ENCODE measurements at regions not wholly inside any gene's neighbourhood (a gene's known extent, or its start where the extent isn't known, plus 50 kb on each side); places are given as distances from the start of the nearest gene placed in this dataset.

DNA sequence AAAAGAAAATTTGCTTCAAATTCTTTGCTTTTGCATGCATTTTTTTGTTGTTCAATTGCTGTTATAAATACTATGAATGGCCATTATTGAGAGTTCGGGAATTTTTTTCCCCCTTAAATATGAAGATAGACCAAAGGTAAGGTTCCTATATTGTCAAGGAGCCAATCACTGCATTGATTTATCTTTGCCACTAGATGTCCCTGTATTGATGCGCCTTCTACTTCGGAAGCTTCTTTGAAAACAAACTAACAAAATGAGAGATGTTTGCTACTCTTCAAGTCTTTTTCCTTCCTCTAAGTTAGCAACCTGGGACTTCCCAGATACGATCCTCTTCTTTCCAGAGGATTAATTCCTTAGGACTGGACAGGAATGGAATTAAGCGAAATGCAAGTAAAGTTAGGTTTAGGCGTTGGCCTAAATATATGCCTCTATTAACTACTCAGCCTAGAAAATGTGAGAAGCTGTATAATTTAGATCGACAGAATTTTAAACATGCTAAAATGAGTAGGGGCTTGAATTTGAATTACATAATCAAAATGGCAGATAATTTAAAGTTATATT lies 318.1 kb downstream of the AEBP2 start:
- Histone ChIP-seq H2AFZ (ENCODE audit: low read depth, low read length) (no peak overlapping the region), H3K27me3 (ENCODE audit: low read depth, low read length) (no peaks in the 10 kb centered on the region), H3K79me2 (ENCODE audit: low read length) (no peaks in the 10 kb centered on the region), H3K4me1 (ENCODE audit: low read length) (peaks cover 18% of the 10 kb centered on the region), H4K20me1 (ENCODE audit: insufficient read depth, low read length) (no peaks in the 10 kb centered on the region), H3K4me2 (ENCODE audit: low read length) (no peak overlapping the region), H3K27ac (ENCODE audit: low read length) (no peak overlapping the region), H3K9me3 (ENCODE audit: insufficient read depth, low read length) (peaks cover 9% of the 10 kb centered on the region; the same call in 1 of the 2 replicates), H3K9ac (ENCODE audit: low read length) (no peak overlapping the region), H3K4me3 (ENCODE audit: low read length) (no peak overlapping the region), H3K36me3 (replicated peaks; ENCODE audit: low read depth, low read length) (no peaks in the 10 kb centered on the region)
- peak; percentile 78 for TF ChIP-seq CTCF (IDR thresholded peaks at IDR 0.05; ENCODE audit: low read depth, low read length)
- TF ChIP-seq EZH2phosphoT487 (IDR thresholded peaks at IDR 0.05; ENCODE audit: low read depth): no peak

GRCh38 chr12:19759227-19759626 lies 319.9 kb downstream of the AEBP2 start:
- H3K4me3 ChIP-seq (ENCODE audit: low read length): no peak overlapping the region
- no peaks in the 10 kb centered on the region for H4K20me1 ChIP-seq (ENCODE audit: insufficient read depth, low read length)
- no peak overlapping the region for H3K9ac ChIP-seq (ENCODE audit: low read length)
- H3K27me3 ChIP-seq (ENCODE audit: low read depth, low read length): no peaks in the 10 kb centered on the region
- no peaks in the 10 kb centered on the region for H3K9me3 ChIP-seq (ENCODE audit: insufficient read depth, low read length)
- no peak overlapping the region for H3K4me2 ChIP-seq (ENCODE audit: low read length)
- H3K79me2 ChIP-seq (ENCODE audit: low read length): no peaks in the 10 kb centered on the region
- TF ChIP-seq CTCF (IDR thresholded peaks at IDR 0.05; ENCODE audit: low read depth, low read length) (no peak), EZH2phosphoT487 (IDR thresholded peaks at IDR 0.05; ENCODE audit: low read depth) (no peak)
- no peaks in the 10 kb centered on the region for H3K36me3 ChIP-seq (replicated peaks; ENCODE audit: low read depth, low read length)
- H3K27ac ChIP-seq (ENCODE audit: low read length): no peak overlapping the region
- peaks cover 18% of the 10 kb centered on the region for H3K4me1 ChIP-seq (ENCODE audit: low read length)
- H2AFZ ChIP-seq (ENCODE audit: low read depth, low read length): no peak overlapping the region

DNA sequence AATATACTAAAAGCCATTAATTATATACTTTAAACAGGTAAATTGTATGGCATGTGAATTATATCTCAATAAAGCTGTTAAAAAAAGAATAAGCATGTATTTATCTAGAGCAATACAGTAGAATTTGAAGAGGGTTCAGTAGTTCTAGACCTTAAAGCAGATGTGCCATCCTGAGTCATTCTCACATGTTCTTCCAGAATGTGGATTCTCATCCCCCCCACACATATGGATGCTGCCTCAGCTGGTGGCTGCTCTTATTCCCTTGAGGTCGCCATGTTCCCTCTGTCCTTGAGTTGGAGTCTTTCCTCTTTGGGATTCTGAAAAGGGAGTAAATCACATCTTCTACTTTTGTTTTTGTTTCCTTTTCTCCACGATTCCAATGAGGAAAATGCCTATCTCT lies 321.3 kb downstream of the AEBP2 start:
- H3K4me2 ChIP-seq (ENCODE audit: low read length): no peak overlapping the region
- H3K4me3 ChIP-seq (ENCODE audit: low read length): no peak overlapping the region
- H3K79me2 ChIP-seq (ENCODE audit: low read length): no peaks in the 10 kb centered on the region
- H3K27me3 ChIP-seq (ENCODE audit: low read depth, low read length): no peaks in the 10 kb centered on the region
- H3K9me3 ChIP-seq (ENCODE audit: insufficient read depth, low read length): no peaks in the 10 kb centered on the region
- TF ChIP-seq CTCF (IDR thresholded peaks at IDR 0.05; ENCODE audit: low read depth, low read length) (no peak), EZH2phosphoT487 (IDR thresholded peaks at IDR 0.05; ENCODE audit: low read depth) (no peak)
- H3K27ac ChIP-seq (ENCODE audit: low read length): no peak overlapping the region
- H4K20me1 ChIP-seq (ENCODE audit: insufficient read depth, low read length): no peaks in the 10 kb centered on the region
- H3K9ac ChIP-seq (ENCODE audit: low read length): no peak overlapping the region
- H2AFZ ChIP-seq (ENCODE audit: low read depth, low read length): no peak overlapping the region
- no peaks in the 10 kb centered on the region for H3K36me3 ChIP-seq (replicated peaks; ENCODE audit: low read depth, low read length)
- peaks cover 18% of the 10 kb centered on the region for H3K4me1 ChIP-seq (ENCODE audit: low read length)

DNA sequence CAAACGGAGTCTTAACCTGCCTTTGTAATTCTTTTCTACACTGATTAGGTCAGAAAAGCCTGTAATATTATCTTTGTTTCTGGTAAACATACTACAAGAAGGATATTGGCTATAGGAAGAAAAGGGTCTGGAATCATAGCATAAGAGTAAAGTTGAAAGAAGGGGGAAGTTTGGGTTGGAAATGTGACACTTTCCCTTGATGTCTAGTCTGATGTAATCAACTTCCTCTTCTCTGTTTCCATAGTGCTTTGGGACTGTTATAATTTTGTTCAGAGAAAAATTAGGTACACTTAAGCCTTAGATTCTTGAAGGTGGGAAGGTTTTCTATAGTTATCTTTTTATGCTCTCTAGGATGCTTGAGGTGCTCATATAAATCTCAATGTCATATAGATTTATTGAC lies 322.2 kb downstream of the AEBP2 start:
- H3K4me2 ChIP-seq (ENCODE audit: low read length): 0 out of 2 replicates have a peak overlapping the region, but pooled peaks have one; percentile 25
- no peaks in the 10 kb centered on the region for H3K79me2 ChIP-seq (ENCODE audit: low read length)
- no peaks in the 10 kb centered on the region for H3K27me3 ChIP-seq (ENCODE audit: low read depth, low read length)
- no peak overlapping the region for H3K9ac ChIP-seq (ENCODE audit: low read length)
- no peak overlapping the region for H2AFZ ChIP-seq (ENCODE audit: low read depth, low read length)
- no peak overlapping the region for H3K27ac ChIP-seq (ENCODE audit: low read length)
- no peak overlapping the region for H3K4me3 ChIP-seq (ENCODE audit: low read length)
- no peaks in the 10 kb centered on the region for H3K9me3 ChIP-seq (ENCODE audit: insufficient read depth, low read length)
- H3K4me1 ChIP-seq (ENCODE audit: low read length): peaks cover 18% of the 10 kb centered on the region
- no peaks in the 10 kb centered on the region for H4K20me1 ChIP-seq (ENCODE audit: insufficient read depth, low read length)
- no peaks in the 10 kb centered on the region for H3K36me3 ChIP-seq (replicated peaks; ENCODE audit: low read depth, low read length)
- TF ChIP-seq EZH2phosphoT487 (IDR thresholded peaks at IDR 0.05; ENCODE audit: low read depth): no peak

All from OCI-LY3 (cell line).